Coronary artery (tissue), 2 donors: ENCODE measurements at regions not wholly inside any gene's neighbourhood (a gene's known extent, or its start where the extent isn't known, plus 50 kb on each side); places are given as distances from the start of the nearest gene placed in this dataset.

Experiments used
- DNase-seq: peaks from one replicate; pipeline ENCODE4 v3.0.0-alpha.2; 2017; ENCODE audit warnings: low spot score
- H3K27ac ChIP-seq, 2 donors: fragments of 200-600 bp; sonication (generic); one replicate each; pipeline ENCODE4 v1.5.1; 2016 to 2019
- H3K4me3 ChIP-seq: fragments of 200-600 bp; sonication (generic); 2 replicates; pipeline ENCODE4 v1.5.1; 2016; ENCODE audit warnings: mild to moderate bottlenecking, moderate library complexity
- CTCF ChIP-seq: fragments of 200-600 bp; sonication (generic); IDR thresholded peaks from one replicate; pipeline ENCODE4 v1.5.1; 2019; ENCODE audit warnings: antibody characterized with exemption

GRCh38 chr5:118450554-118451332 lies 537.6 kb downstream of the DTWD2 start:
- DNase-seq, result no peak
- H3K27ac ChIP-seq, result no peak overlapping the region
- no peak for TF ChIP-seq CTCF
- H3K4me3 ChIP-seq, result no peak overlapping the region

GRCh38 chr5:118447350-118447749 lies 541.0 kb downstream of the DTWD2 start:
- no peak for TF ChIP-seq CTCF
- no peak overlapping the region for H3K4me3 ChIP-seq

GRCh38 chr5:118441956-118442355 lies 546.4 kb downstream of the DTWD2 start:
- no peak for TF ChIP-seq CTCF
- H3K4me3 ChIP-seq, result no peak overlapping the region
- DNase-seq, result no peak
- H3K27ac ChIP-seq, result no peak overlapping the region

More at GRCh38 chr5:118447350-118447749, 541.0 kb downstream of the DTWD2 start:
- DNase-seq, result no peak
- no peak overlapping the region for H3K27ac ChIP-seq

GRCh38 chr5:118441034-118441433 lies 547.3 kb downstream of the DTWD2 start:
- Histone ChIP-seq H3K27ac (no peak overlapping the region), H3K4me3 (no peak overlapping the region)
- no peak for TF ChIP-seq CTCF
- DNase-seq, result no peak

GRCh38 chr5:118440496-118440895 lies 547.9 kb downstream of the DTWD2 start:
- Histone ChIP-seq H3K27ac (no peak overlapping the region), H3K4me3 (no peak overlapping the region)
- no peak for TF ChIP-seq CTCF
- DNase-seq, result no peak

GRCh38 chr5:118439831-118440230 lies 548.5 kb downstream of the DTWD2 start:
- H3K4me3 ChIP-seq, result no peak overlapping the region
- DNase-seq, result no peak
- no peak for TF ChIP-seq CTCF
- no peak overlapping the region for H3K27ac ChIP-seq

- no peak overlapping the region for H3K27ac ChIP-seq
- no peak overlapping the region for H3K4me3 ChIP-seq
- no peak for DNase-seq
- TF ChIP-seq CTCF, result no peak
These were observed 553.2 kb downstream of the DTWD2 start for GRCh38 chr5:118435131-118435530.
